Right cardiac atrium (tissue), 5 donors: ENCODE measurements at regions not wholly inside any gene's neighbourhood (a gene's known extent, or its start where the extent isn't known, plus 50 kb on each side); places are given as distances from the start of the nearest gene placed in this dataset.

Experiments used
- ATAC-seq, 2 donors: fragments of 200-7000 bp; cut with Tn5 transposase; one replicate each; pipeline versions ENCODE4 v1.8.0 to v1.9.1; 2020; ENCODE audit warnings: moderate library complexity in 2 of 2, mild to moderate bottlenecking in 1 of 2
- DNase-seq, 3 donors: peaks; one replicate each; pipeline ENCODE4 v3.0.0-alpha.2; 2020
- H3K27ac ChIP-seq: one replicate; pipeline ENCODE4 v1.5.1; 2013; ENCODE audit warnings: mild to moderate bottlenecking, low read length, control low read depth, moderate library complexity
- H3K27me3 ChIP-seq: one replicate; pipeline ENCODE4 v1.6.1; 2013; ENCODE audit not compliant: control insufficient read depth, insufficient read depth
- H3K4me1 ChIP-seq: one replicate; pipeline ENCODE4 v1.6.1; 2013; ENCODE audit warnings: low read length; ENCODE audit not compliant: control insufficient read depth, insufficient read depth
- H3K4me3 ChIP-seq: one replicate; pipeline ENCODE4 v1.5.1; 2013; ENCODE audit warnings: low read length, control low read depth
- H3K9me3 ChIP-seq: one replicate; pipeline ENCODE4 v1.6.1; 2013; ENCODE audit warnings: low read length; ENCODE audit not compliant: control insufficient read depth
- WGBS: extraction: QIAGEN DNeasy Blood & Tissue Kit; methylation state at CpG from one replicate; pipeline ENCODE4 v1.1.7; 2013; 5-methylcytosine and 5-hydroxymethylcytosine counted together
- intact Hi-C, 4 donors: fragments of 100-400 bp; cut with DNase I; formaldehyde crosslinking; loops; one replicate each; pipeline versions ENCODE4 v1.11.0 to v1.14.0; 2022 to 2023
- donor health status: healthy with polysubstance abuse.
- donor health status: DM: no; HTN: yes; CAD: no.
- donor health status: DM: no; HTN: no; CAD: no.
- donor health status: DM: no; HTN: yes; CAD: no; lungs with severe emphysema.
- donor health status: DM: yes; HTN: yes; CAD: no.

- Histone ChIP-seq H3K27me3 (no peaks in the 10 kb centered on the region), H3K9me3 (no peaks in the 10 kb centered on the region), H3K4me1 (no peaks in the 10 kb centered on the region), H3K27ac (no peak overlapping the region), H3K4me3 (no peak overlapping the region)
- intact Hi-C loops: no loop called here
- ATAC-seq: peak; percentile 82 to 87
- no peak for DNase-seq
- 30% methylated on average over 33 of the region's 33 CpGs for WGBS
Measured at GRCh38 chr10:52883996-52884871, 111.7 kb upstream of the MBL2 start.

DNA sequence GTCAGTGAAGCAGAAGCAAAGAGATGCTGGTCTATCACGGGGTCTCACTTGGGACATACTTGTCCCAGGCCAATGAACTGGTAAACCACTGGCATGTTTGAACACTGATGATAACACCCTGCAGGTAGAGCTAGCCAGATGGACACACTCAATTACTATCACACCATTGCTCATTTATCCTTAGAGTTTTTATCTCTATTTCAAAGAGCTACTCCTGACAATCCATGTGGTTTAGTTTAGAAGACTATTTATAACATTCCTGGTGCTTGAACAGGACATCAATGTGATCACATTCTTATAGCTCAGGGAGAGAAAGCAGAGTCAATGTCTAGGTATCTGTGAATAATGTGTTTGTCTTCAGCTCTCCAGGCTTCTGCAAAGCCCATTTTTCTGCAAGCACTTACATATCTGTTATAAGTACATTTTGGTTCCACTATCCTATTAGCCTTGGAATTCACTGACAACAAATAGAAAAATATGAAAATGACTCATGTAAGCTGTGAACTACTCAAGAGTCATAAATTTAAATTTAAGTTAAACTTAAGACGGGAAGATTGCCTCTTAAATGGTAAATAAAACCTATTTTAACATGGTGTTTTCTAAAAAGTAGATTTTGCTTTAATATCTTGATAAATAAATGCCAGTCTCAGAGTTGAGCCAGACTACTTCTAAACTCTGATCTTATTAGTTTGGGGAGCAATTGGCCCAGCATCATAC, 106.7 kb upstream of the MBL2 start:
- intact Hi-C loops: no loop called here
- Histone ChIP-seq H3K4me1 (peaks cover 4% of the 10 kb centered on the region), H3K4me3 (no peak overlapping the region), H3K9me3 (no peaks in the 10 kb centered on the region), H3K27ac (no peak overlapping the region), H3K27me3 (no peaks in the 10 kb centered on the region)
- ATAC-seq (peak in 1 of 2 donors; percentile 12), DNase-seq (no peak)
- 66% methylated on average over 2 of the region's 2 CpGs for WGBS

DNA sequence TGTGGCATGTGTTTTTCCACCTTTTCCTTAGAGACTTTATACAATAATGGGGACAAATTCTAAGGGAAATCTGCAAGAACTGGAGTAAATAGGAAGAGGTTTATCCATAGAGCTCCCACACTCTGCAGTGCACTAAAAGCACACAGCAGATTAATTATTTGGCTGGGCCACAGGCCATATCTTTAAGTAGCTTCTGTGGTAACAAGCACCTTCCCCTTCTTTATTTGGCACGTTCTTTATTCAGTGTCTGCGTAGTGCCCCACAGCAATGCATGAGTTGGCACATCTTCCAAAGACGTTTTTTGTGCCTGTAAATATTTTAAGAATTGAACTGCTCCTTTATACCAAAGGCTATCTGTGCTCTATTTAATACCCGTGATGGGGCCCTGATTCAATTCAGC, 104.9 kb upstream of the MBL2 start:
- Histone ChIP-seq H3K27me3 (no peaks in the 10 kb centered on the region), H3K27ac (no peak overlapping the region), H3K4me3 (no peak overlapping the region), H3K9me3 (no peaks in the 10 kb centered on the region), H3K4me1 (peaks cover 4% of the 10 kb centered on the region)
- WGBS: 41% methylated on average over 4 of the region's 4 CpGs
- peak; percentile 57 to 66 for ATAC-seq
- intact Hi-C loops: no loop called here
- no peak for DNase-seq

DNA sequence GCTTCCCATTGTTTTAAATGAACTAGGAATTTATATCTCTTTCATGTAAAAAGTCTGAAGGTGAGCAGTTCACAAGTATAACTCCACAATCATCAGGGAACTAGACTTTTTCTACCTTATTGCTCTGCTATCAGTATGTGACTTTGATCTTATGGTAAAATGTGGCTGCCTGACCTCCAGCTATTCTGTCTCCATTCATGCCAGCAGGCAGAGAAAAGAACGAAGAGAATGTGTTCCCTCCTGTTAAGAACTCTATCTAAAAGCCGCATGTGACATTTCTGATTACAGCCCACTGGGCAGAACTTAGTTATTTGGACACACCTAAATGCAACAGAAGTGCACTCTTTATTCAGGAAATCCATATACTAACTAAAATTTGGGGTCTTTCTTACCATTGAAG, 102.8 kb upstream of the MBL2 start:
- Histone ChIP-seq H3K4me3 (no peak overlapping the region), H3K27ac (no peak overlapping the region), H3K9me3 (no peaks in the 10 kb centered on the region), H3K27me3 (no peaks in the 10 kb centered on the region), H3K4me1 (peaks cover 4% of the 10 kb centered on the region)
- intact Hi-C loops: no loop called here
- 62% methylated on average over 2 of the region's 2 CpGs for WGBS
- ATAC-seq (peak in 1 of 2 donors; percentile 56), DNase-seq (no peak)

DNA sequence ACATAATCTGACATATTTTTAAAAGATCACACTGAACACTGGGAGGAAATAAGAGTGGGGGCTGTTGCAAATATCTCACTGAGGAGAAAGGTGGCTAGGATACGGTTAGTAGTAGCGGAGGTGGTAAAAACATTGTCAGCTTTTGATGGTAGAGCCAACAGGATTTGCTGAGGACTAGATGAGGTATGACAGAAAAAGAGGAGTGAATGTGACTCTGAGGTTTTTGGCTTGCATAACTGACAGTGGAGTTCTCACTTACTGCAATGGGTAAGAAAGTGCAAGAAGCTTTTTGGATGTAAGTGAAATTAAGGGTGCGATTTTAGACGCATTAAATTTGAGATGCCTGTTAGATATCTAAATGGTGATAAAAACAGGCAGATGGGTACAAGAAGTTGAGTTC, 102.0 kb upstream of the MBL2 start:
- no peak for ATAC-seq
- no peak overlapping the region for H3K27ac ChIP-seq
- intact Hi-C loops: no loop called here
- no peak for DNase-seq
- WGBS: 59% methylated on average over 4 of the region's 4 CpGs
- H3K4me1 ChIP-seq: peaks cover 4% of the 10 kb centered on the region
- H3K4me3 ChIP-seq: no peak overlapping the region
- no peaks in the 10 kb centered on the region for H3K9me3 ChIP-seq
- H3K27me3 ChIP-seq: no peaks in the 10 kb centered on the region

- intact Hi-C loops: no loop called here
- H3K27ac ChIP-seq: no peak overlapping the region
- DNase-seq (no peak), ATAC-seq (no peak)
- no peak overlapping the region for H3K4me3 ChIP-seq
- H3K4me1 ChIP-seq: peaks cover 3% of the 10 kb centered on the region
- 78% methylated on average over 24 of the region's 24 CpGs for WGBS
- H3K9me3 ChIP-seq: no peaks in the 10 kb centered on the region
- H3K27me3 ChIP-seq: no peaks in the 10 kb centered on the region
Measured at GRCh38 chr10:52871191-52871843, 98.7 kb upstream of the MBL2 start.

- WGBS: 51% methylated on average over 3 of the region's 3 CpGs
- H3K4me1 ChIP-seq: no peaks in the 10 kb centered on the region
- H3K9me3 ChIP-seq: no peaks in the 10 kb centered on the region
- no peak overlapping the region for H3K4me3 ChIP-seq
- no peak overlapping the region for H3K27ac ChIP-seq
- no peak for ATAC-seq
- no peaks in the 10 kb centered on the region for H3K27me3 ChIP-seq
- intact Hi-C loops: no loop called here
- DNase-seq: no peak
Measured at GRCh38 chr10:52870562-52870961, 98.0 kb upstream of the MBL2 start.

DNA sequence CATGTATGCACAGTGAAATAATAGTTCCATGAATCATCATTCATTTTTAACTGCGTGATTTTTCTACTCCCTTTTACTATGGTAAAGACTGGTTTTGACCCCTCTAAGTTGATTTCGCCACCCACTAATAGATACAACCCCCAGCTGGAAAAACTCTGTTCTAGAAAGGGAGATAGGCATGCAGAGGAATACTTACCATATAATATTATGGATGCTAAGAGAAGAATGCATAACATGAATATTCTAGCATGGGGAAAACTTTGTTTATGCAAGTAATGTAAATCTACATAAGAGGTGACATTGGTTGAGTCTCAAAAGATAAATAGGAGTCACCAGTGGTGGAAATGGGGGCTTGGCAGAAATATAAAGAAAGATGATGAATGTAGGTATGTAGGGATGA, 97.3 kb upstream of the MBL2 start:
- Histone ChIP-seq H3K27ac (no peak overlapping the region), H3K4me1 (no peaks in the 10 kb centered on the region), H3K27me3 (no peaks in the 10 kb centered on the region), H3K4me3 (no peak overlapping the region), H3K9me3 (no peaks in the 10 kb centered on the region)
- intact Hi-C loops: no loop called here
- no peak for DNase-seq
- 87% methylated on average over 2 of the region's 2 CpGs for WGBS
- no peak for ATAC-seq

GRCh38 chr10:52865213-52865612, 92.6 kb upstream of the MBL2 start:
- WGBS: 95% methylated on average over 9 of the region's 9 CpGs
- no peak overlapping the region for H3K27ac ChIP-seq
- no peaks in the 10 kb centered on the region for H3K27me3 ChIP-seq
- no peaks in the 10 kb centered on the region for H3K9me3 ChIP-seq
- no peak overlapping the region for H3K4me3 ChIP-seq
- intact Hi-C loops: no loop called here
- H3K4me1 ChIP-seq: no peaks in the 10 kb centered on the region
- DNase-seq (no peak), ATAC-seq (peak in 1 of 2 donors; percentile 22)

- Histone ChIP-seq H3K4me3 (no peak overlapping the region), H3K27ac (no peak overlapping the region), H3K4me1 (no peaks in the 10 kb centered on the region), H3K9me3 (no peaks in the 10 kb centered on the region), H3K27me3 (no peaks in the 10 kb centered on the region)
- 49% methylated on average over 10 of the region's 10 CpGs for WGBS
- ATAC-seq: peak; percentile 31 to 71
- intact Hi-C loops: no loop called here
- peak; percentile 28 to 58 (median 57) for DNase-seq
Measured at GRCh38 chr10:52864201-52865106, 91.9 kb upstream of the MBL2 start.
